ENCODE measurements at regions not wholly inside any gene's neighbourhood (a gene's known extent, or its start where the extent isn't known, plus 50 kb on each side); places are given as distances from the start of the nearest gene placed in this dataset.

DNA sequence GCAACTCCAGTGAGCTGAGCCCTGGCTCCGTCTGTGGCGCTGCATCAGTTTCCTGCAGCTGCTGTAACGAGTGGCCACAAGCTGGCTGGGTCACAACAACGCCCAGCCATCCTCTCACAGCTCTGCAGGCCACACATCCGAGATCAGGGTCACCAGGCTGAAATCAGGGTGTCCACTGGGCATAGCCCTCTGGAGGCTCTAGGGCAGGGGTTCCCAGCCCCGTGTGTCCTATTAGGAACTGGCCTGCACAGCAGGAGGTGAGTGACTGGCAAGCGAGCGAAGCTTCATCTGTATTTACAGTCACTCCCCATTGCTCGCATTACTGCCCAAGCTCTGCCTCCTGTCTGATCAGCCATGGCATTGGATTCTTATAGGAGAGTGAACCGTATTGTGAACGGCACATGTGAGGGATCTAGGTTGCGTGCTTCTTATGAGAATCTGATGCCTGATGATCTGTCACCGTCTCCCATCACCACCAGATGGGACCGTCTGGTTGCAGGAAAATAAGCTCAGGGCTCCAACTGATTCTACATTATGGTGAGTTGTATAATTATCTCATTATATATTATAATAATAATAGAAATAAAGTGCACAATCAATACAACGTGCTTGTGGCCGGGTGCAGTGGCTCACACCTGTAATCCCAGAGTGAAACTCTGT lies 176.5 kb downstream of the SEC14L1 start:
- TF ChIP-seq, protein P1, sequence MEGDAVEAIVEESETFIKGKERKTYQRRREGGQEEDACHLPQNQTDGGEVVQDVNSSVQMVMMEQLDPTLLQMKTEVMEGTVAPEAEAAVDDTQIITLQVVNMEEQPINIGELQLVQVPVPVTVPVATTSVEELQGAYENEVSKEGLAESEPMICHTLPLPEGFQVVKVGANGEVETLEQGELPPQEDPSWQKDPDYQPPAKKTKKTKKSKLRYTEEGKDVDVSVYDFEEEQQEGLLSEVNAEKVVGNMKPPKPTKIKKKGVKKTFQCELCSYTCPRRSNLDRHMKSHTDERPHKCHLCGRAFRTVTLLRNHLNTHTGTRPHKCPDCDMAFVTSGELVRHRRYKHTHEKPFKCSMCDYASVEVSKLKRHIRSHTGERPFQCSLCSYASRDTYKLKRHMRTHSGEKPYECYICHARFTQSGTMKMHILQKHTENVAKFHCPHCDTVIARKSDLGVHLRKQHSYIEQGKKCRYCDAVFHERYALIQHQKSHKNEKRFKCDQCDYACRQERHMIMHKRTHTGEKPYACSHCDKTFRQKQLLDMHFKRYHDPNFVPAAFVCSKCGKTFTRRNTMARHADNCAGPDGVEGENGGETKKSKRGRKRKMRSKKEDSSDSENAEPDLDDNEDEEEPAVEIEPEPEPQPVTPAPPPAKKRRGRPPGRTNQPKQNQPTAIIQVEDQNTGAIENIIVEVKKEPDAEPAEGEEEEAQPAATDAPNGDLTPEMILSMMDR (conservative IDR thresholded peaks at IDR 0.05) = no peak
- TF ChIP-seq ZFX (IDR thresholded peaks at IDR 0.05) = no peak

Measured in C4-2B (cell line).